Common myeloid progenitor, CD34-positive (primary cell): ENCODE measurements at regions not wholly inside any gene's neighbourhood (a gene's known extent, or its start where the extent isn't known, plus 50 kb on each side); places are given as distances from the start of the nearest gene placed in this dataset.

Source experiments
- CTCF ChIA-PET: fragments of 350-600 bp; sonication (Branson Sonifier 250); formaldehyde crosslinking; loops from one replicate; lab custom pipeline; 2021; ENCODE audit warnings: antibody characterized with exemption; lab: Charles Lee
- POLR2A ChIA-PET: fragments of 350-600 bp; sonication (Branson Sonifier 250); formaldehyde crosslinking; loops from one replicate; lab custom pipeline; 2021; ENCODE audit warnings: antibody characterized with exemption; lab: Charles Lee
- DNase-seq, 3 donors: peaks; one replicate each; pipeline versions ENCODE4 v3.0.0 to v3.0.0-alpha.2; 2013
- H3K27ac ChIP-seq, 2 experiments: 1 replicate in 1 of 2; 2 replicates in 1 of 2; pipeline ENCODE4 v1.7.0; 2013; ENCODE audit warnings: inconsistent platforms in 2 of 2, low read length in 2 of 2, mild to moderate bottlenecking in 2 of 2, low read depth in 1 of 2, moderate library complexity in 1 of 2; ENCODE audit not compliant: severe bottlenecking in 2 of 2, insufficient read depth in 1 of 2, poor library complexity in 1 of 2
- H3K27me3 ChIP-seq, 5 experiments: replicated peaks in 2 of 5; 1 replicate in 3 of 5; 2 replicates in 2 of 5; pipeline versions ENCODE4 v1.6.1 to v1.7.0; 2013; ENCODE audit warnings: low read length in 4 of 5, mild to moderate bottlenecking in 2 of 5, moderate library complexity in 2 of 5, inconsistent platforms in 1 of 5; ENCODE audit not compliant: insufficient read depth in 5 of 5, control insufficient read depth in 4 of 5
- H3K36me3 ChIP-seq, 4 experiments: 1 replicate in 2 of 4; 2 replicates in 2 of 4; pipeline versions ENCODE4 v1.6.1 to v1.7.0; 2013; ENCODE audit warnings: low read length in 3 of 4, control low read depth in 1 of 4, mild to moderate bottlenecking in 1 of 4; ENCODE audit not compliant: control insufficient read depth in 4 of 4, insufficient read depth in 4 of 4
- H3K4me1 ChIP-seq, 4 experiments: 1 replicate in 3 of 4; 2 replicates in 1 of 4; pipeline versions ENCODE4 v1.6.1 to v1.7.1; 2013; ENCODE audit warnings: low read length in 3 of 4, mild to moderate bottlenecking in 3 of 4, control low read depth in 1 of 4, inconsistent platforms in 1 of 4, moderate library complexity in 1 of 4; ENCODE audit not compliant: control insufficient read depth in 4 of 4, insufficient read depth in 4 of 4; ENCODE audit errors: control extremely low read depth in 1 of 4
- H3K4me3 ChIP-seq, 7 experiments: 1 replicate in 4 of 7; 2 replicates in 3 of 7; pipeline versions ENCODE4 v1.5.1 to v1.7.0; 2013; ENCODE audit warnings: mild to moderate bottlenecking in 7 of 7, low read length in 6 of 7, moderate library complexity in 6 of 7, inconsistent platforms in 2 of 7, low read depth in 2 of 7, control low read depth in 1 of 7; ENCODE audit not compliant: insufficient read depth in 4 of 7, control insufficient read depth in 1 of 7; ENCODE audit errors: extremely low read depth in 1 of 7
- H3K9me3 ChIP-seq, 5 experiments: 1 replicate in 4 of 5; 2 replicates in 1 of 5; pipeline versions ENCODE4 v1.6.1 to v1.7.1; 2013; ENCODE audit warnings: low read length in 4 of 5, mild to moderate bottlenecking in 2 of 5, inconsistent platforms in 1 of 5, low read depth in 1 of 5, moderate library complexity in 1 of 5; ENCODE audit not compliant: control insufficient read depth in 4 of 5, insufficient read depth in 2 of 5; ENCODE audit errors: control extremely low read depth in 1 of 5
- WGBS: methylation state at CpG from one replicate; pipeline ENCODE4 v1.1.5; 2013; ENCODE audit not compliant: insufficient coverage; 5-methylcytosine and 5-hydroxymethylcytosine counted together

DNA sequence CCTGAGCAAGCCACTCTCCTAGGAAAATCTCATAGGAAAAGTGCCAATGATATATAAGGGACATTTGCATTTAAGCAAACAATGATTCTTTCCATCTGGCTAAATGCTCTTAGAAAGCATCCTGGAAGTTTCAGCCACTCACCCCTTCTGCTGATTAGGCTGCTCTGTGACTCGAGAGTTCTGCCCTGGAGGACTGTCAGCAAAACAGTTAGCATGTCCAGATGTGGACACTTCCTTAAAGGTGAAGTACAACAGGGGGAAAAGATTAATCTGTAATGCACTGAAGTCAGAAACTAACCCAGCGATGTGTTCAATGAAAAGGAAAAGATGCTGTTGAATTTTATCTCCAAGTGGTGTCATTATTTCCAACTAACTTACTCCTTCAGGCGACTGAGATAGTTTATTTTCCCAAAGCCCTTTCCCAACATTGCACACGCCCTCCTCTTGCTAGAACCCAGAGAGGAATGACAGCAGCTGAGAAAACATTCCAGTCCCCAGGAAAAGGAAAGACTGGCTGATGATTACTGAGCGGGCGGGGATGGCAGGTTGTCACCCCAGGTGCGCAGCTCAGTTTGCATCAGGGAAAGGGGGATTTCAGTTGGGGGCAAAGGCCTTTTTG, 214.0 kb downstream of the SS18 start:
- no peaks in the 10 kb centered on the region for H3K27me3 ChIP-seq
- H3K4me3 ChIP-seq, result no peak overlapping the region
- ChIA-PET CTCF (no interaction called here), POLR2A (interaction anchor here (0.7 kb wide), 1 partner anchor 564 kb away, joined by 3 read pairs; no protein-coding TSS in a partner anchor)
- WGBS, result 96% methylated on average over 6 of the region's 7 CpGs
- H3K36me3 ChIP-seq, result no peaks in the 10 kb centered on the region
- H3K9me3 ChIP-seq, result peaks cover 0 to 4% (median 0%) of the 10 kb centered on the region in 5 experiments
- H3K27ac ChIP-seq, result no peak overlapping the region
- no peaks in the 10 kb centered on the region for H3K4me1 ChIP-seq
- no peak for DNase-seq

DNA sequence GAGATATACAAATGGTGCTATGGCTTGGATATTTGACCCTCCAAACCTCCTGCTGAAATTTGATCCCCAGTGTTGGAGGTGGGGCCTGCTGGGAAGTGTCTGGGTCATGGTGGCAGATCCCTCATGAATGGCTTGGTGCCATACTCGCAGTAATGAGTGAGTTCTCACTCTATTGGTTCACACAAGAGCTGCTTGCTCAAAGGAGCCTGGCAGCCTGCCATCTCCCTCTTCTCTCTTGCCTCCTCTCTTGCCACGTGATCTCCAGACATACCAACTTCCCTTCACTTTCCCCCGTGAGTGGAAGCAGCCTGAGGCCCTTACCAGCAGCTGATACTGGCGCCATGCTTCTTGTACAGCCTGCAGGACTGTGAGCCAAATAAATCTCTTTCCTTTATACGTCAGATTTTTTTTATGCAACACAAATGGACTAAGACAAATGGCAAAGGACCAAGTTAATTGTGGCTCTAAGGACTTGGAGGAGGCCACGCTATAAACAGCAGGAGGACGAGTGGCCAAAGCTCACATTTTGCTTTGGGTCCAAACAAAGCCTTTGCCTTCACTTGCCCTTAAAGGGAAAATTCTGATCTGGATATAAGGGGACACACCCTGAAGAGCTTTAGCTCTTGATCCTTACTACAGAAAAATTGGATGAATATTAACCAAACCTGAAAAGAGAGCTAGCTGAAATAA, 214.7 kb downstream of the SS18 start:
- Histone ChIP-seq H3K4me3 (no peak overlapping the region), H3K27ac (no peak overlapping the region), H3K36me3 (no peaks in the 10 kb centered on the region), H3K27me3 (no peaks in the 10 kb centered on the region), H3K9me3 (peaks cover 0 to 4% (median 0%) of the 10 kb centered on the region in 5 experiments), H3K4me1 (no peaks in the 10 kb centered on the region)
- POLR2A ChIA-PET, result interaction anchor here (0.7 kb wide), 1 partner anchor 565 kb away, joined by 3 read pairs; no protein-coding TSS in a partner anchor
- no peak for DNase-seq
- 81% methylated on average over 7 of the region's 7 CpGs for WGBS
- CTCF ChIA-PET, result no interaction called here

DNA sequence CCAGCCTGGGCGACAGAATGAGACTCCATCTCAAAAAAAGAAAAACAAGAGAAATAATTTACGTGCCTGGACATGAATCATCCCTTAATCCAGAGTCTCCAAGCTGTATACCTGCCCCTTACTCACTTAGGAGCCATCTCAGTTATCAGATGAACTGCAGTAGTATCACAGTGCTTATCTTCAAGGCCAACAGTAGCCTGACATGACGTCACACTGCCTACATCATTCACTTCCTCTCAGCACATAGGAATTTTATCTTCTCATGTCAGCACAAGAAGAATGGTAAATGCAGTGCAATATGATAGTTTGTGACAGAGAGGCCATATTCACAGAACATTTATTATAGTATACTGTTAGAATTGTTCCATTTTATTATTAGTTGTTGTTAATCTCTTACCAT, 216.6 kb downstream of the SS18 start:
- Histone ChIP-seq H3K36me3 (no peaks in the 10 kb centered on the region), H3K4me3 (no peak overlapping the region), H3K4me1 (no peaks in the 10 kb centered on the region), H3K27ac (no peak overlapping the region), H3K9me3 (peaks cover 0 to 4% (median 0%) of the 10 kb centered on the region in 5 experiments), H3K27me3 (no peaks in the 10 kb centered on the region)
- POLR2A ChIA-PET, result no interaction called here
- CTCF ChIA-PET, result no interaction called here
- DNase-seq, result peak in 1 of 3 donors; percentile 28
- no CpG with 5 or more reads among the region's 3 CpGs for WGBS

DNA sequence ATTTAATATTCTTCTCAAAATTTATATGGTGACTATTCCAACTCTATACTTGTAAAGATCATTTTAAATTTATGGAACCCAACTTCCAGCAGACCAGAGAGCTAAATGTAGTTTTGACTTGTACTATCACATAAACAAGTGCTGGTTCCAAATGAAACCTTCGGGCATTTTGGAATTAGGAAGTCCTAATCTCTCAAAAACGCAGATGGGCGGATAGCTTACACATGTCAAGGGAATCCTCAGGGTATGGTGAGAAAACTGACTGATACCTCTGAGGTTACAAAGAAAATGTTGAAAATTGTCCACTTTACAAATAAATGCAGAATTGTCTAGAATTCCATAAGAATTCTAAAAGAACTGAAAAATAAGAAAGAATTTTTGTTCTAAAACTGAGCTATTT, 224.1 kb downstream of the SS18 start:
- CTCF ChIA-PET, result no interaction called here

DNA sequence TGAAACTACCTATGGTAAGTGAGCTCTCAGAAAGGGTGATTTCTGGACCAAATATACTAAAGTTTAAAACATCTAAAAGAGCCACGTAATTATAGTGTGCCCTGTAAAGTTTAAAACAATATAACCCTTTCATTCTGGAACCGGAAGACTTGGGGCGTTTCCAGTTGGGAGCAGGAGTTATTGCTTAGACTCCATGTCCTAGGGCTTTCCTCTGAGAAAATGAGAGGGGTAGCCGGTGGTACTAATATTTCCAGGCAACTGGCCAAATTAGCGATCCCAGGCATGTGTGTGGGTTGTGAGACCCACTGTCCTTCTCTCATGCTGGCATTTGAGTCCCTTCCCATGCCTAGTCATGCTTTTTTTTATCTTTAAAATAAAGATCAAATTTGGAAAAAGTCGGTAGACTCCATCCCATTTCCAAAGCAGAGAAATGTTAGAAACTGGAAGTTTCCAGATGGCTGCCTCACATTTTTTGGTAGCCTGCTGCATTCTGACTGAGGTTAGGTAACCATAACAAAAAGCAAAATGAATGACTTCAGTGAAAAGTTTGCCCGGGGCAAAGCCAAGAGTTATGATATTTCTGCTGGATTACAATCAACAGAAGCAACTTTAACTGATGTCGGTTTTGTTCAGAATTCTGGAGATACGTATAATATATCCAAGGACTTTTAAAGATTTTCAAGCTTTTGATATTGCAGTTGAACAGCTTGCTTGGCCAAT, 227.4 kb downstream of the SS18 start:
- peaks cover 0 to 4% (median 0%) of the 10 kb centered on the region in 5 experiments for H3K9me3 ChIP-seq
- ChIA-PET CTCF (interaction anchor here (1.3 to 2.6 kb wide), 2 partner anchors 14 to 30 kb away, joined by 4 to 7 read pairs; no protein-coding TSS in a partner anchor), POLR2A (no interaction called here)
- H3K36me3 ChIP-seq, result no peaks in the 10 kb centered on the region
- no peak overlapping the region for H3K27ac ChIP-seq
- no peak overlapping the region for H3K4me3 ChIP-seq
- H3K4me1 ChIP-seq, result no peaks in the 10 kb centered on the region
- H3K27me3 ChIP-seq, result no peaks in the 10 kb centered on the region
- DNase-seq, result no peak
- 91% methylated on average over 7 of the region's 9 CpGs for WGBS

More for the DNA sequence above, 224.1 kb downstream of the SS18 start:
- no peak overlapping the region for H3K27ac ChIP-seq
- no peaks in the 10 kb centered on the region for H3K36me3 ChIP-seq
- POLR2A ChIA-PET, result no interaction called here
- DNase-seq, result no peak
- no peaks in the 10 kb centered on the region for H3K4me1 ChIP-seq
- no peaks in the 10 kb centered on the region for H3K27me3 ChIP-seq
- 100% methylated on average over 1 of the region's 3 CpGs for WGBS
- H3K9me3 ChIP-seq, result peaks cover 0 to 4% (median 0%) of the 10 kb centered on the region in 5 experiments
- H3K4me3 ChIP-seq, result no peak overlapping the region

DNA sequence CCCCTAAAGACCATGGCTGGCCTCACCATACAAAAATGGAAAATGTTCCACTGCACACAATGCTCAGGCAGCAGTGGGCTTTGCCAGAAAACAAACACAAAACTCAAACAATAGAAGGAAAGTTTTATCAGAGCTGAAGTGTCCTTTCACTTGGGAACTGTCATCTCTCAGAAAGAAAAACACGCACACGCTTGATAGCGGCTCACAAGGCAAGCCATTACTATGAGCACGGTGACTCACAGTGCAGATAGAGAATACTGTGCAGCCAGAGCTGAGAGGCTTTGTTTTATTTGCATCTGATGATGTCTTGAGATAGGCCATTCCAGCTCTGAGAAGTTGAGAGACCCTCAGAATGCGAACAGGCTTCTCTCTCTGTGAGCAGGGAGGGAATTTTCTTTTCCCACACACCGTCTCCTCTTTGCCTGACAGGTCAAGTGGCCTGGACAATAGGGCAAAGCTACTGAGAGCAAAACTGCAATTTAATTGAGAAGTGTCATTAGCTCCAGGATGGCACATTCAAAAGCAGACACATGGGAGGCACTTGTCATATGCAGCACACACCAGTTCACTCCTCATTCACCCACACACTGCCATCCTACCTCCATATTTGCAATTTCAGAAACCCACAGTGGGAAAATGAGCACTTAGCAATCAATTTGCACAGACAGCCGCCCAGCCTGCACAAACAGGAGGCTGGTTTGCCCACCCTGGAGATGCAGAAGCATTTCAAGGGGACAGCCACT, 236.6 kb downstream of the SS18 start:
- ChIA-PET POLR2A (no interaction called here), CTCF (no interaction called here)
- Histone ChIP-seq H3K9me3 (no peaks in the 10 kb centered on the region), H3K4me1 (no peaks in the 10 kb centered on the region), H3K4me3 (peak overlapping the region in 1 of 7 experiments; percentile 13), H3K27me3 (no peaks in the 10 kb centered on the region), H3K36me3 (no peaks in the 10 kb centered on the region), H3K27ac (no peak overlapping the region)
- DNase-seq, result no peak
- 100% methylated on average over 3 of the region's 7 CpGs for WGBS
